Hindlimb muscle (tissue), 1 donor: ENCODE measurements at regions not wholly inside any gene's neighbourhood (a gene's known extent, or its start where the extent isn't known, plus 50 kb on each side); places are given as distances from the start of the nearest gene placed in this dataset.

Source experiments
- DNase-seq: peaks from one replicate; pipeline ENCODE4 v3.0.0-alpha.2; 2013

GRCh38 chr13:75124415-75124814 is 357.6 kb downstream of the TBC1D4 start:
- DNase-seq, result no peak

GRCh38 chr13:75123428-75123827 is 358.5 kb downstream of the TBC1D4 start:
- no peak for DNase-seq

- DNase-seq, result no peak
Measured at GRCh38 chr13:75120085-75120484, 361.9 kb downstream of the TBC1D4 start.

- no peak for DNase-seq
Measured at GRCh38 chr13:75115171-75115570, 366.8 kb downstream of the TBC1D4 start.

GRCh38 chr13:75103976-75104375 is 378.0 kb downstream of the TBC1D4 start:
- no peak for DNase-seq

GRCh38 chr13:75102001-75102716 is 379.8 kb downstream of the TBC1D4 start:
- DNase-seq, result no peak

DNA sequence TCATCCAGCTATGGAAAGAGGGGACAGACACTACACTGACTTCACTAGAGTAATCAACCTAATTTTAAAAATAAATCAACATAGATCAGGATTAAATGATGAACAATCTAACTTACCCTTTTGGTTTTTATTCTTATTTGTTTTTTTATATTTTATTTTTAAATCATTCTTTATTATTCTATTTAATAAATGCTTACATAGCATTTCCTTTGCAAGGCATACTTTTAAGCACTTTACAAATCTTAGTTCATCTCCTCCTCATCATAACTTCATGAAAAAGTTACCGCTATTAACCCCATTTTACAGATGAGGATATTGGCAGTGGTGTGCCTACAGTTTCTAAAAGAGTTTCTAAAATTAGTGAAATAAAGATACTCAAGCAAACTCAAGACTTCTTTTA is 380.6 kb downstream of the TBC1D4 start:
- no peak for DNase-seq

DNA sequence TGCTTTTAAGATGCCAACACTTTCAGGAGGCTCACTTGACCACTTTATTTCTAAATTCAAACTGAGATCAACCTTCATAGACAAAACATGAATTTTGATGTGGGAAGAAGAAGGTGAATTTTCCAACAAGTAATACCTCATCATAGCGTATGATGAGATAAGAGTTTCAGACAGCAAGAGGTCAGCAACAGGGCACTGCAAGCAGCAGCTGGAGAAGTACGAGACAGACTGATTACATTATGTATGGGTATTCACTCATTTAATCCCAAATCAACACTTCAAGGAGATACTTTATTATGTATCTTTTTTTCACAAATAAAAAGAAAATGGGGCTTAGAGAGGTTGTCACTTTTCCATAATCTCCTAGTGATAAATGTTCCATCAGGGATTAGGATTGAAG is 389.8 kb downstream of the TBC1D4 start:
- DNase-seq, result no peak

GRCh38 chr13:75091718-75092117 is 390.3 kb downstream of the TBC1D4 start:
- DNase-seq, result no peak

DNA sequence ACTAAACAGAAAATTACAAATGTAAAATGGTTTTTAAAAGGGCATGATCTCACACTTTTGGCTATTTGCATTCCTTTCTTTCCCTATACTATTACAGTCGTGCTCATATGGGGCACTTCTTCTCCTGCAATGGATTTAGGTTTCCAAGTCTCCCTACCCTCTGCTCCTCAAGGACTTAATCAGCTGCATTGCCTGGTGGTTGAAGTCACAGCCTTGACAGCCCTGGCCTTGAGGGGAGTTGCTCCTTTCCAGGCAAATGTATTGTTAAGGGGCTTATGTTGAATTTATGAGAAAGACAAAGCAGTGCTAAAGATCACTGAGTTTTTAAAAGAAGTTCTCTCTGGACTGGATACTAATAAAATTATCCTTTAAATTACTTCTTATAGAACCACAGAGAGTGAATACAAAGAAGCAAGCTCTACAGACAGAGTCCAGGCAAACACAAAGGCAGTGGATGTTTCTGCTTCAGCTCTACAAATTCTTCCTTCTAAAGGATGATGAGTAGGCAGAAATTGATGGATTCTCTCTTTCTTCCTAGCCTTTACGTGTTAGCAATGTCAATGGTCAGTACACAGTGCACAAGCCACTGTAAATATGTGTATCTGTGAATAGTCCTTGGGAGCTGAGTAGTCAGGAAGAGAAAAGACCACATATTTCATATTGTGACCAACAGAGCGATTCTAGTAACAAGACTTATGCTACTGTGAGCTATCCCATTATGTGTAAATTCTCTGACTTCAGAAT is 390.9 kb downstream of the TBC1D4 start:
- no peak for DNase-seq

DNA sequence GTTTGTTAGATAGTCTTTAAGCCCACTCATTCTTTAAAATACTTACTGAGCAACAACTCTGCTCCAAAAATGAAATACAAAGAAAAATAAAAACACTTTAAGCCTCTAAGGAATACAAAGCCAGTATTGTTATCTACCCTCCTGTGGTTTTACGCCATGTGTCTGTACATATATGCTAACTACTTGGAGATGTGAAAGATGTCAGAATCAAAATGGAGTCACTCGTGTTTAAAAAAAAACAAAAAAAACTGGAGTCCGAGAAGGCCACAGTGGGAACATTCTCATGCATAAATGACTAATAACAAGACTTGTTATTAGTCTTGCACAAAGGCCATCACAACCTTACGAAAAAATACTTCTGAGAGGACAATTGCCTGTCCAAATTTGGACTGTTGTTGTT is 393.1 kb downstream of the TBC1D4 start:
- no peak for DNase-seq

DNA sequence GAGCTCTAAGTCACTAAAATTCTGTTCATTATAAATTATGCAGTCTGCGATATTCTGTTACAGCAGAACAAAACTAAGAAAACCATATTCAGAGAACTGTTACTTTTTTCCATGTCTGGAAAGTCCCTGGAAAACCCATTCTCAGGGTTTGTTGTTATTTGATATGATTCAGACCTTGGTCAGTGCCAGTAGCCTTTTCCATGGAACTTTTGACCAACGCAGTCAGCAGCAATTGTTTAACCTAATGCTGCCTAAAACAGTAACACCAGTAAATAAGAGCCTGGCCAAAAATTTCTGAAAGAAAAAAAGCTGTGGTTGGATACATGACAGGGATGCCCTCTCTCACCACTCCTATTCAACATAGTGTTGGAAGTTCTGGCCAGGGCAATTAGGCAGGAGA is 402.7 kb downstream of the TBC1D4 start:
- DNase-seq, result peak; percentile 10

DNA sequence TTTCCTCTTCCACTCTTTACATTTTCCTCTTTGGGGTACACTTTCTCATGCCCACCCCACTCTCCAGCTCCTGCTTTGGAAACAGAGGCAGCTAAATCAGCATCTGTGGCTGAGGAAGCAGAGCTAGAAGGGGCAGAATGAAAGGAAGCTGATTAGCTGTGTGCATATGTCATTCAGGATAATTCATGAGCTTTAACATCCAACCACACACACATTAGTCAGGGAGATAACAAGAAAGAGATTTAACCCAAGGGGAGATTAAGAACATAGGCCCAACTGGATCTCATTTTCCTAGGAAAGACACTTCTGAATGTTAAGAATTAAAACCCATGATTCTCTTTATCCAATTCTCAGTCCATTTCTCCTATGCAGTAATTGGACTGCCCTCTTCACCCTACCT is 405.5 kb downstream of the TBC1D4 start:
- no peak for DNase-seq

DNA sequence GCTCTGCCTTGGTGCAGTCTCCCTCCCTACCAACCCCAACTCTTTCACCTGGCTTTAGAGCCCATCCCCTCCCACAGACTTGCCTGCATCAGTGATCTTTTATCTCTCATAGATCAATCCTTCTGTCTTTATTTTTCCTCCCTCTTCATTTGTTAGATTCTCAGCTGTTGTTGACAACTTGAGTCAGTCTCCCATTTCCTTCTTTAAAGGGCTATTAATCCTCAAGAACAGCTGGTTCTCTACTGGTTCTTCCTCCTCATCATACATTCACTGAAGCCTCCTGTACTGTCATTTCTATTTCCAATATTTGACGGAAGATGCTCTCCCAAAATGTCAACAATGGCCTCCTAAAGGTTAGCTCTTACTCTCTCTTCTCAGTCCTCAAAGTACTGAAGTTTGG is 408.2 kb downstream of the TBC1D4 start:
- DNase-seq, result no peak

- no peak for DNase-seq
Measured at GRCh38 chr13:75072891-75073290, 409.1 kb downstream of the TBC1D4 start.

GRCh38 chr13:75072368-75072767 is 409.6 kb downstream of the TBC1D4 start:
- DNase-seq, result no peak

GRCh38 chr13:75071796-75072195 is 410.2 kb downstream of the TBC1D4 start:
- no peak for DNase-seq

- no peak for DNase-seq
Measured at GRCh38 chr13:75071395-75071794, 410.6 kb downstream of the TBC1D4 start.

DNA sequence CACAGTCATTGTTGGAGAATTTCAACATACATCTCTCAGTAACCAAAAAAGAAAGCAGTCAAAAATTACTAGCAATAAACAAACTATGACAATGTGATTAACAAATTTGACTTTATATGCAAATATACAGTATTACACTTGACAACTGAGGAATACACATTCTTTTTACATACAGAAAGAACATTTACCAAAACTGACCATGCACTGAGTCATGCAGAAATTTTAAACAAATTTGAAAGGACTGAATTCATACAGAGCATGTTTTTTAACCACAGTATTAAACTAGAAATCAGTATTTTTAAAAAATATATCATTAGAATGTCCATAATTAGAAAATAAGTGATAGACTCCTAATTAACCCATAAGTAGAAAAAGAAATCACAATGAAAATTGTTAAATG is 420.1 kb downstream of the TBC1D4 start:
- DNase-seq, result no peak

- DNase-seq, result no peak
Measured at GRCh38 chr13:75055296-75055695, 426.7 kb downstream of the TBC1D4 start.

- no peak for DNase-seq
Measured at GRCh38 chr13:75052616-75053015, 429.4 kb downstream of the TBC1D4 start.

GRCh38 chr13:75050419-75051046 is 431.4 kb downstream of the TBC1D4 start:
- peak; percentile 42 for DNase-seq

GRCh38 chr13:75049735-75050335 is 432.1 kb downstream of the TBC1D4 start:
- no peak for DNase-seq
